HG03439 (cell line): ENCODE measurements at regions not wholly inside any gene's neighbourhood (a gene's known extent, or its start where the extent isn't known, plus 50 kb on each side); places are given as distances from the start of the nearest gene placed in this dataset.

Experiments
- ATAC-seq: cut with Tn5 transposase; IDR thresholded peaks from one replicate; pipeline ENCODE4 v1.9.1; 2021; ENCODE audit warnings: mild to moderate bottlenecking, moderate library complexity; ENCODE audit not compliant: unreplicated experiment

GRCh38 chr12:106006382-106006781 lies 132.4 kb downstream of the NUAK1 start:
- ATAC-seq, result no peak

- ATAC-seq, result no peak
Observed at GRCh38 chr12:106006940-106007339, 131.8 kb downstream of the NUAK1 start.

GRCh38 chr12:106010741-106011140 lies 128.0 kb downstream of the NUAK1 start:
- no peak for ATAC-seq
